Left ventricle myocardium inferior (tissue), 1 donor: ENCODE measurements at regions not wholly inside any gene's neighbourhood (a gene's known extent, or its start where the extent isn't known, plus 50 kb on each side); places are given as distances from the start of the nearest gene placed in this dataset.
"Not testable (repeated sequence)": the region's sequence is repeated elsewhere in the genome, so short reads cannot be mapped to it uniquely, and the experiment has no call there.

Source experiments
- DNase-seq: peaks from one replicate; pipeline ENCODE4 v3.0.0-alpha.2; 2020
- H3K27ac ChIP-seq: fragments of 200-600 bp; replicated peaks from 2 replicates; pipeline ENCODE4 v1.8.0; 2021
- H3K27me3 ChIP-seq: fragments of 200-600 bp; 2 replicates; pipeline ENCODE4 v1.8.0; 2021; ENCODE audit warnings: low read depth
- H3K36me3 ChIP-seq: fragments of 200-600 bp; 2 replicates; pipeline ENCODE4 v1.8.0; 2021
- H3K4me1 ChIP-seq: fragments of 200-600 bp; 2 replicates; pipeline ENCODE4 v1.8.0; 2021
- H3K4me3 ChIP-seq: fragments of 200-600 bp; 2 replicates; pipeline ENCODE4 v1.8.0; 2021; ENCODE audit warnings: mild to moderate bottlenecking, moderate library complexity
- H3K9me3 ChIP-seq: fragments of 200-600 bp; replicated peaks from 2 replicates; pipeline ENCODE4 v1.8.0; 2021
- intact Hi-C: fragments of 100-400 bp; cut with micrococcal nuclease; formaldehyde crosslinking; loops from one replicate; pipeline ENCODE4 v1.11.0; 2022
- TF ChIP-seq, protein P1 (sequence below): fragments of 200-600 bp; IDR thresholded peaks from 2 replicates; pipeline ENCODE4 v1.8.0; 2021; ENCODE audit warnings: antibody characterized with exemption, mild to moderate bottlenecking, borderline replicate concordance
- donor health status: DM: no; HTN: yes; CAD: no; lungs with severe emphysema.

DNA sequence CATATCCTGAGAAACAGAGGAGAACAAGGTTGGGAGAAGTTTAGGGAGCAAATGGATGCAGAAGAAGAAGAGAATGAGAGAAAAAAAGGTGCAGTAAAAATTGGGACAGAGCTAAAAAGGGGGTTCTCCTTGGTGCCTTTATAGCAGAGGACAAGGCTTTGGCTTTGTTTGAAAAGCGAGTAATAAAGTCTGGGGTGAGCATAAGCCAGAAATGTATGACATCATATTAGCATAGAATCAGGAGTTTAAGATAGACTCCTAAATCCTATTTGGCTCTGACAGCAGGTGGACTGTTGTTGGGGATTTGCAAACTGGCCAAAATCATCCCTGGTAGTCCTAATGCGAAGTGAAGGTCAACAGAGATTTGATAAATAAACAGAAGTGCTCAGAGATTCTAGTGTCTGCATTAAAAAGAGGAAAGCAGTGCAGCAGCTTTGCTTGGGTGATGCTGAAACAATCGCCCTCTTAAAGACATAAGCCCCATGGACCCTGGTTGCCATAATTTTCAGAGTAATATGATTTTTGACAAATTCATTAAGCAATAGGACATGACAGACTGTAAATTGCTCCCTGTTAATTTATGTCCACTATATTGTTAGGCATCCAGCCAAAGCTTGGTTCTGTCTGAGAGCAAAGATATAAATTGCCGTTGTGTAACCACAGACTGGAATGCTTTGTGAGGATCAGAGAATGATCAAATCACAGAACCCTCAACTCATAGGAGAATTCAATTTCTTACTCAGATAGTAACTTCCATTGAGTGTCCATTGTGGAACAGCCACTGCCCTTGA lies 385.0 kb upstream of the NFIA start:
- intact Hi-C loops: no loop called here
- TF ChIP-seq, protein P1, sequence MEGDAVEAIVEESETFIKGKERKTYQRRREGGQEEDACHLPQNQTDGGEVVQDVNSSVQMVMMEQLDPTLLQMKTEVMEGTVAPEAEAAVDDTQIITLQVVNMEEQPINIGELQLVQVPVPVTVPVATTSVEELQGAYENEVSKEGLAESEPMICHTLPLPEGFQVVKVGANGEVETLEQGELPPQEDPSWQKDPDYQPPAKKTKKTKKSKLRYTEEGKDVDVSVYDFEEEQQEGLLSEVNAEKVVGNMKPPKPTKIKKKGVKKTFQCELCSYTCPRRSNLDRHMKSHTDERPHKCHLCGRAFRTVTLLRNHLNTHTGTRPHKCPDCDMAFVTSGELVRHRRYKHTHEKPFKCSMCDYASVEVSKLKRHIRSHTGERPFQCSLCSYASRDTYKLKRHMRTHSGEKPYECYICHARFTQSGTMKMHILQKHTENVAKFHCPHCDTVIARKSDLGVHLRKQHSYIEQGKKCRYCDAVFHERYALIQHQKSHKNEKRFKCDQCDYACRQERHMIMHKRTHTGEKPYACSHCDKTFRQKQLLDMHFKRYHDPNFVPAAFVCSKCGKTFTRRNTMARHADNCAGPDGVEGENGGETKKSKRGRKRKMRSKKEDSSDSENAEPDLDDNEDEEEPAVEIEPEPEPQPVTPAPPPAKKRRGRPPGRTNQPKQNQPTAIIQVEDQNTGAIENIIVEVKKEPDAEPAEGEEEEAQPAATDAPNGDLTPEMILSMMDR: no peak

DNA sequence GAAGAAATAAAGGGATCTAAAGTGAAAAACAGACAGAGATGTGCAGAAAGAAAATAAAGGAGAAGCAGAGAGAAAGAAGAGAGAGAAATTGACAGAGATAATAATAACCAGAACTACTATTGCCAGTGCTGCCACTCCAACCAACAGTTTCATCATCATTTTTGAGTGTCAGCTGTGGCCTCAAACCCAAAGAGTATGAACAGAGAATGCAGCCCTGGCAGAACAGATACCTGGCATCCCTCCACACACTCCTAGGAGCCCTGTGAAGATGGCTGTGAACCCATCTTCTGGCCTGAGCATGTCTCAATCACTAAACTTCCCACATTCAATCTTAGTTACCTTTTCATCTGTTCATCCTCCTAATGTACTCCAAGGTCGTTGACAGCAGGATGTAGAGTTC lies 385.8 kb upstream of the NFIA start:
- Histone ChIP-seq H3K36me3 (no peaks in the 10 kb centered on the region), H3K4me1 (peaks cover 21% of the 10 kb centered on the region), H3K27ac (peak overlapping the region; percentile 63), H3K4me3 (no peak overlapping the region), H3K27me3 (no peaks in the 10 kb centered on the region), H3K9me3 (peaks cover 14% of the 10 kb centered on the region)
- TF ChIP-seq, protein P1: no peak
- intact Hi-C loops: no loop called here
- no peak for DNase-seq

More for the DNA sequence above, 385.0 kb upstream of the NFIA start:
- no peaks in the 10 kb centered on the region for H3K27me3 ChIP-seq
- H3K36me3 ChIP-seq: no peaks in the 10 kb centered on the region
- no peak overlapping the region for H3K4me3 ChIP-seq
- no peak for DNase-seq
- H3K4me1 ChIP-seq: peaks cover 21% of the 10 kb centered on the region
- H3K27ac ChIP-seq: no peak overlapping the region
- peaks cover 14% of the 10 kb centered on the region for H3K9me3 ChIP-seq

DNA sequence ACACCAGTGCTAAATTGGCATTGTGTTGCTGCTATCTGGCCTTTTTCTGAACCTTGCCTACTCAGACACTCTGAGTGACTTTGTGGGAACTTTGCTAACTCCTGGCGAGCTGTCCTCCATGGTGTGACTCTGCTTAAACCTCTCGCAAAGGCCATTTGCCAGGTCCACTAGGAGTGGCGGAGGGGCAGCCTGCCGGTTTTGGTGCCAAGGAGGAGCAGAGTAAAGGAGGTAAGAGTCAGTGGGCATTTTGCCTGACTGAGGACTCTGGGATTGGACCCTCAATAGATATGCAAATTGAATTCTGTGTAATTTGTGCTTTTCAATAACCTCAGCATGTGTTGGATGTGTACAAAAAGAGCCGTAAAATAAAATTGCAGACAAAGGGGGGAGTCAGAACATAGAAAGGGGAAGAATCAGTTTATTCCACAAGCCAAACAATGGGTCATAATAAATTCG lies 386.6 kb upstream of the NFIA start:
- Histone ChIP-seq H3K27me3 (no peaks in the 10 kb centered on the region), H3K4me3 (no peak overlapping the region), H3K36me3 (no peaks in the 10 kb centered on the region), H3K9me3 (peaks cover 14% of the 10 kb centered on the region), H3K4me1 (peaks cover 21% of the 10 kb centered on the region), H3K27ac (peak overlapping the region; percentile 63)
- TF ChIP-seq, protein P1: no peak
- peak; percentile 36 for DNase-seq
- intact Hi-C loops: no loop called here

DNA sequence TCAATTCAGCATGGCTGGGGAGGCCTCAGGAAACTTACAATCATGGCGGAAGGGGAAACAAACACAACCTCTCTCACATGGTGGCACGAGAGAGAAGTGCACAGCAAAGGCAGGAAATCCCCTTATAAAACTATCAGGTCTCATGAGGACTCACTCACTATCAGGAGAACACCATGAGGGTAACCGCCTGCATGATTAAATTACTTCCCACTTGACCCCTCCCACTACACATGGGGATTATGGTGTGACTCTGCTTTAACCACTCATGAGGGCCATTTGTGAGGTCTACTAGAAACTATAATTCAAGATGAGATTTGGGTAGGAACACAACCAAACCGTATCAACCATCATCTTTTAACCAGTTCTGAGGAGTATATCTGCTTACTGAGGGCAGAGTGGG lies 387.4 kb upstream of the NFIA start:
- no peak for DNase-seq
- H3K4me1 ChIP-seq: peaks cover 21% of the 10 kb centered on the region
- no peak overlapping the region for H3K4me3 ChIP-seq
- peaks cover 17% of the 10 kb centered on the region for H3K9me3 ChIP-seq
- intact Hi-C loops: no loop called here
- TF ChIP-seq, protein P1: no peak
- no peaks in the 10 kb centered on the region for H3K27me3 ChIP-seq
- peak overlapping the region; percentile 49 for H3K27ac ChIP-seq
- no peaks in the 10 kb centered on the region for H3K36me3 ChIP-seq

DNA sequence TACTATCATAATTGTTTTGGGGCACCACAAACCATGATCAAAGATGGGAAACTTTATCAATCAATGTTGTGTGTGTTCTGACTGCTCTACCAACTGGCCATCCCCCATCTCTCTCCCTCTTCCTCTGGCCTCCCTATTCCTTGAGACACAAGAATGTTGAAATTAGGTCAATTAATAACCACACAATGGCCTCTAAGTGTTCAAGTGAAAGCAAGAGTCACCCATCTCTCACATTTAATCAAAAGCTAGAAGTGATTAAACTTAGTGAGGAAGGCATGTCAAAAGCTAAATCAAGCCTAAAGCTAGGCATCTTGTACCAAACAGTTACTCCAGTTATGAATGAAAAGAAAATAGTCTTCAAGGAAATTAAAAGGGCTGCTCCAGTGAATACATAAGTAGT lies 390.3 kb upstream of the NFIA start:
- intact Hi-C loops: no loop called here
- Histone ChIP-seq H3K9me3 (peaks cover 37% of the 10 kb centered on the region), H3K4me3 (no peak overlapping the region), H3K4me1 (peaks cover 15% of the 10 kb centered on the region), H3K36me3 (no peaks in the 10 kb centered on the region), H3K27ac (no peak overlapping the region), H3K27me3 (no peaks in the 10 kb centered on the region)
- no peak for DNase-seq
- TF ChIP-seq, protein P1: no peak

DNA sequence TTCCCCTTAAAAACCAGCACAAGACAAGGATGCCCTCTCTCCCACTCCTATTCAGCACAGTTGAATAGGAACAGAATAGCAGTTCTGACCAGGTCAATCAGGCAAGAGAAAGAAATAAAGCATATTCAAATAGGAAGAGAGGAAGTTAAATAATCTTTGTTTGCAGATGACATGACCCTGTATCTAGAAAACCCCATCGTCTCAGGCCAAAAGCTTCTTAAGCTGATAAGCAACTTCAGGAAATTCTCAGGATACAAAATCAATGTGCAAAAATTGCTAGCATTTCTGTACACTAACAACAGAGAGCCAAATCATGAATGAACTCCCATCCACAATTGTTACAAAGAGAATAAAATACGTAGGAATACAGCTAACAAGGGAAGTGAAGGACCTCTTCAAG lies 394.1 kb upstream of the NFIA start:
- DNase-seq, intact Hi-C loops, H3K36me3 ChIP-seq, H3K4me3 ChIP-seq, H3K27me3 ChIP-seq, H3K4me1 ChIP-seq, H3K27ac ChIP-seq: not testable (repeated sequence)
- peaks cover 31% of the 10 kb centered on the region for H3K9me3 ChIP-seq
